Osteoblast (primary cell): ENCODE measurements at regions not wholly inside any gene's neighbourhood (a gene's known extent, or its start where the extent isn't known, plus 50 kb on each side); places are given as distances from the start of the nearest gene placed in this dataset.

Source experiments
- DNase-seq: peaks from one replicate; pipeline ENCODE4 v3.0.0; 2011; ENCODE audit warnings: low spot score, mixed read lengths; ENCODE audit not compliant: insufficient read length; ENCODE audit errors: missing footprints
- H2AFZ ChIP-seq: 2 replicates; pipeline ENCODE4 v1.6.0; 2011; ENCODE audit warnings: mild to moderate bottlenecking, low read length
- H3K27ac ChIP-seq: 2 replicates; pipeline ENCODE4 v1.5.1; 2011; ENCODE audit warnings: mild to moderate bottlenecking, low read depth, low read length, moderate library complexity
- H3K27me3 ChIP-seq: 2 replicates; pipeline ENCODE4 v1.6.0; 2012; ENCODE audit warnings: mild to moderate bottlenecking, control low read depth, inconsistent platforms, low read length, moderate library complexity; ENCODE audit not compliant: insufficient read depth
- H3K36me3 ChIP-seq: 2 replicates; pipeline ENCODE4 v1.5.1; 2011; ENCODE audit warnings: mild to moderate bottlenecking, low read length, control low read depth, moderate library complexity; ENCODE audit not compliant: insufficient read depth
- H3K4me1 ChIP-seq: 2 replicates; pipeline ENCODE4 v1.5.1; 2011; ENCODE audit warnings: mild to moderate bottlenecking, low read length, control low read depth, moderate library complexity; ENCODE audit not compliant: insufficient read depth
- H3K4me2 ChIP-seq: 2 replicates; pipeline ENCODE4 v1.6.0; 2011; ENCODE audit warnings: mild to moderate bottlenecking, low read length; ENCODE audit not compliant: insufficient read depth
- H3K4me3 ChIP-seq: fragments of 200-600 bp; sonication (generic); 3 replicates; pipeline ENCODE4 v1.5.1; 2012; ENCODE audit warnings: mild to moderate bottlenecking, low read length, inconsistent platforms; ENCODE audit not compliant: insufficient read depth
- H3K79me2 ChIP-seq: 2 replicates; pipeline ENCODE4 v1.6.0; 2012; ENCODE audit warnings: mild to moderate bottlenecking, low read length, control low read depth, inconsistent platforms; ENCODE audit not compliant: insufficient read depth
- H3K9me3 ChIP-seq: 2 replicates; pipeline ENCODE4 v1.5.1; 2011; ENCODE audit warnings: low read depth, low read length, control low read depth
- H4K20me1 ChIP-seq: 2 replicates; pipeline ENCODE4 v1.6.0; 2012; ENCODE audit warnings: mild to moderate bottlenecking, low read length, control low read depth; ENCODE audit not compliant: insufficient read depth
- CTCF ChIP-seq: IDR thresholded peaks from 2 replicates; pipeline ENCODE4 v1.5.1; 2011; ENCODE audit warnings: mild to moderate bottlenecking, low read depth, low read length, moderate library complexity; ENCODE audit errors: extremely low read depth

DNA sequence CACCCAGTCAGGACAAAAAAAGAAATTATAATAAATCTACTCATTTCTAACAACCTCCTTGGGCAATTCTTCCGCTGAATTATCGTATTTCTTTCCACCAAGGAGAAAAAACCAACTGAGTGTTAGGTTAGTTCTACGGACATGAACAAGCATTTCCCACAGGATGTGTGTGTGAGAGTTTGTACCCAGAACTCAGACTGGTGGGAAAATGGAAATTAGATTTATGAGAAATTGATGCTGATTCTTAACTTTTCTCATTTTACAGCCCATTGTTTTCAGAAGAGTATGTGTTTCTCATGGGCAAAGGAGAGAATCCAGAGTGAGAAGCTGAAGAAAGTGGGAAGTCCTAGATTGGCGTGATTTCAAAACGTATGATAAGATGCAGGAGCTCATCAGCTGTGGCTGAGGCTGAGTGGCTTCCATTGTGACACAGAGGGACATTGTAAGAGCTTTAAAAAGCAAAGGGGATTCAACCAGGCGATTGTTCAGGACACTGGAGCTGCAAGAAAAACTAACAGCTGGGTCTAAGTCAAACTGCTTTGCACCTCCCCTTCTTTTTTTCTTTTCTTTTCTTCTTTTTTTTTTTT, 184.7 kb upstream of the ARGLU1 start:
- no peaks in the 10 kb centered on the region for H3K27me3 ChIP-seq
- H3K4me2 ChIP-seq, result no peak overlapping the region
- no peak for TF ChIP-seq CTCF
- no peaks in the 10 kb centered on the region for H3K9me3 ChIP-seq
- H3K27ac ChIP-seq, result no peak overlapping the region
- no peak overlapping the region for H2AFZ ChIP-seq
- no peak overlapping the region for H3K4me3 ChIP-seq
- no peaks in the 10 kb centered on the region for H3K36me3 ChIP-seq
- DNase-seq, result no peak
- no peaks in the 10 kb centered on the region for H3K79me2 ChIP-seq
- H4K20me1 ChIP-seq, result no peaks in the 10 kb centered on the region
- H3K4me1 ChIP-seq, result no peaks in the 10 kb centered on the region

DNA sequence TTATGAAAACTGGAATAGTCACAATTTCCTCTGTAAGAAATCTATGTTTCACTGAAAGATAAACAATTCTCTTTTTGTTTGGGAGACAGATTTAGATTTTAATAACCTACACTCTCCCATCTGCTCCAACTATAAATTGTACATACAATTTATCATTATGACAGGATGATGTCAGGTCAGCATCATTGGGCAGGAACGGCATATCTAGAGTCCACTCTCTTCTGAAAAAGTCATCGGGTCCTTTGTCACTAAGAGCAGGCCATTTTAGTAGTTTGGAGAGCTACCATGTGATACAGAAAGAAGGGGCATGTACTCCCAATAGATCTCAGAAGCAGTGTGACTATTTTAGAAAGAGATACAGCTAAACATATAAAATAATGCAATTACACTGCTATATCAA, 180.8 kb upstream of the ARGLU1 start:
- no peaks in the 10 kb centered on the region for H3K4me1 ChIP-seq
- no peaks in the 10 kb centered on the region for H3K27me3 ChIP-seq
- no peak overlapping the region for H3K27ac ChIP-seq
- H3K9me3 ChIP-seq, result no peaks in the 10 kb centered on the region
- no peak overlapping the region for H3K4me2 ChIP-seq
- no peak overlapping the region for H3K4me3 ChIP-seq
- no peaks in the 10 kb centered on the region for H3K79me2 ChIP-seq
- H3K36me3 ChIP-seq, result no peaks in the 10 kb centered on the region
- no peaks in the 10 kb centered on the region for H4K20me1 ChIP-seq
- no peak for DNase-seq
- no peak for TF ChIP-seq CTCF
- no peak overlapping the region for H2AFZ ChIP-seq

DNA sequence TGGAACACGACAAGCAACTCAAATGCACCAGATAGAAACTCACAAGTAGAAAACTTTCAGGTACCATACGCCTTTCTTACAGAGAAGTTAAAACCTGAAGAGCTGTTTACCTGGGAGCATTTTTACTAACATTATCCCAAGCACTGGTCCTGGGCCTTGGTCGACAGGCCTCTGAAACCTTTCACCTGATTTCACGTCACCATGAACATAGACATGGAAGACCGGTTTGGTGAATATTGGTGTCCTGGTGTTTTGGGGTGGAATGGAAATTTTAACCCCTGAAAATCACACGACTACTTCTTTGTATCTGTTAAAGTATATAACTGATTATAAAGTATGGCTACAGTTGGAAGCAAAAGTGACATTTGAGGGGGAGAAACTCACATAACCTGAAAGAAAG, 176.6 kb upstream of the ARGLU1 start:
- Histone ChIP-seq H3K27me3 (no peaks in the 10 kb centered on the region), H3K4me2 (no peak overlapping the region), H3K36me3 (no peaks in the 10 kb centered on the region), H3K9me3 (no peaks in the 10 kb centered on the region), H2AFZ (no peak overlapping the region), H4K20me1 (no peaks in the 10 kb centered on the region), H3K27ac (no peak overlapping the region), H3K4me3 (no peak overlapping the region), H3K4me1 (no peaks in the 10 kb centered on the region), H3K79me2 (no peaks in the 10 kb centered on the region)
- DNase-seq, result no peak
- no peak for TF ChIP-seq CTCF

GRCh38 chr13:106738186-106738678, 170.3 kb upstream of the ARGLU1 start:
- H3K27ac ChIP-seq, result no peak overlapping the region
- TF ChIP-seq CTCF, result no peak
- H3K4me2 ChIP-seq, result no peak overlapping the region
- H3K36me3 ChIP-seq, result no peaks in the 10 kb centered on the region
- H3K79me2 ChIP-seq, result no peaks in the 10 kb centered on the region
- no peaks in the 10 kb centered on the region for H3K9me3 ChIP-seq
- no peaks in the 10 kb centered on the region for H3K4me1 ChIP-seq
- H3K4me3 ChIP-seq, result no peak overlapping the region
- DNase-seq, result no peak
- no peaks in the 10 kb centered on the region for H4K20me1 ChIP-seq
- no peak overlapping the region for H2AFZ ChIP-seq
- no peaks in the 10 kb centered on the region for H3K27me3 ChIP-seq
